ENCODE measurements at regions not wholly inside any gene's neighbourhood (a gene's known extent, or its start where the extent isn't known, plus 50 kb on each side); places are given as distances from the start of the nearest gene placed in this dataset.
"Not testable (repeated sequence)": the region's sequence is repeated elsewhere in the genome, so short reads cannot be mapped to it uniquely, and the experiment has no call there.

- no peaks in the 10 kb centered on the region for H3K36me3 Mint-ChIP-seq
- H3K27ac Mint-ChIP-seq: no peak overlapping the region
- H3K27me3 Mint-ChIP-seq: no peaks in the 10 kb centered on the region
- no peak for DNase-seq (ENCODE audit: extremely low spot score, unreplicated experiment)
- peaks cover 10% of the 10 kb centered on the region for H3K9me3 Mint-ChIP-seq
- no peak for TF ChIP-seq CTCF (conservative IDR thresholded peaks at IDR 0.05)
- H3K4me1 Mint-ChIP-seq (ENCODE audit: unreplicated experiment): no peaks in the 10 kb centered on the region
- H3K4me3 Mint-ChIP-seq: no peak overlapping the region
Observed at GRCh38 chr4:138634915-138635314, 380.7 kb upstream of the NOCT start.

GRCh38 chr4:138633580-138633904 lies 382.0 kb upstream of the NOCT start:
- DNase-seq (ENCODE audit: extremely low spot score, unreplicated experiment): no peak
- no peak for TF ChIP-seq CTCF (conservative IDR thresholded peaks at IDR 0.05)
- no peaks in the 10 kb centered on the region for H3K36me3 Mint-ChIP-seq
- H3K4me3 Mint-ChIP-seq: no peak overlapping the region
- H3K27me3 Mint-ChIP-seq: no peaks in the 10 kb centered on the region
- no peaks in the 10 kb centered on the region for H3K4me1 Mint-ChIP-seq (ENCODE audit: unreplicated experiment)
- H3K27ac Mint-ChIP-seq: no peak overlapping the region
- H3K9me3 Mint-ChIP-seq: peaks cover 10% of the 10 kb centered on the region

GRCh38 chr4:138632856-138633579 lies 382.6 kb upstream of the NOCT start:
- no peaks in the 10 kb centered on the region for H3K27me3 Mint-ChIP-seq

GRCh38 chr4:138630666-138631065 lies 384.9 kb upstream of the NOCT start:
- Mint-ChIP-seq H3K4me1 (ENCODE audit: unreplicated experiment) (no peaks in the 10 kb centered on the region), H3K27me3 (no peaks in the 10 kb centered on the region), H3K36me3 (no peaks in the 10 kb centered on the region), H3K9me3 (peaks cover 10% of the 10 kb centered on the region), H3K27ac (no peak overlapping the region), H3K4me3 (no peak overlapping the region)
- no peak for TF ChIP-seq CTCF (conservative IDR thresholded peaks at IDR 0.05)
- DNase-seq (ENCODE audit: extremely low spot score, unreplicated experiment): no peak

More at GRCh38 chr4:138632856-138633579, 382.6 kb upstream of the NOCT start:
- DNase-seq (ENCODE audit: extremely low spot score, unreplicated experiment): no peak
- Mint-ChIP-seq H3K9me3 (peaks cover 10% of the 10 kb centered on the region), H3K4me3 (no peak overlapping the region), H3K27ac (no peak overlapping the region), H3K4me1 (ENCODE audit: unreplicated experiment) (no peaks in the 10 kb centered on the region), H3K36me3 (no peaks in the 10 kb centered on the region)
- no peak for TF ChIP-seq CTCF (conservative IDR thresholded peaks at IDR 0.05)

GRCh38 chr4:138629669-138630068 lies 385.9 kb upstream of the NOCT start:
- H3K4me3 Mint-ChIP-seq: no peak overlapping the region
- no peak for TF ChIP-seq CTCF (conservative IDR thresholded peaks at IDR 0.05)
- H3K27me3 Mint-ChIP-seq: no peaks in the 10 kb centered on the region
- no peaks in the 10 kb centered on the region for H3K4me1 Mint-ChIP-seq (ENCODE audit: unreplicated experiment)
- no peak for DNase-seq (ENCODE audit: extremely low spot score, unreplicated experiment)
- no peak overlapping the region for H3K27ac Mint-ChIP-seq
- peaks cover 10% of the 10 kb centered on the region for H3K9me3 Mint-ChIP-seq
- no peaks in the 10 kb centered on the region for H3K36me3 Mint-ChIP-seq

- Mint-ChIP-seq H3K9me3 (peaks cover 4% of the 10 kb centered on the region), H3K27ac (no peak overlapping the region), H3K4me1 (ENCODE audit: unreplicated experiment) (no peaks in the 10 kb centered on the region), H3K4me3 (no peak overlapping the region), H3K36me3 (no peaks in the 10 kb centered on the region), H3K27me3 (no peaks in the 10 kb centered on the region)
- no peak for TF ChIP-seq CTCF (conservative IDR thresholded peaks at IDR 0.05)
- DNase-seq (ENCODE audit: extremely low spot score, unreplicated experiment): no peak
Observed at GRCh38 chr4:138627096-138627495, 384.9 kb upstream of the SLC7A11 start.

GRCh38 chr4:138622362-138622761 lies 380.2 kb upstream of the SLC7A11 start:
- DNase-seq (ENCODE audit: extremely low spot score, unreplicated experiment); H3K4me1 Mint-ChIP-seq (ENCODE audit: unreplicated experiment); H3K27me3 Mint-ChIP-seq; H3K36me3 Mint-ChIP-seq; H3K4me3 Mint-ChIP-seq; H3K27ac Mint-ChIP-seq: not testable (repeated sequence)
- peaks cover 13% of the 10 kb centered on the region for H3K9me3 Mint-ChIP-seq

Measured in type B pancreatic cell (in vitro differentiated cells).